Stimulated activated CD4-positive, alpha-beta T cell treated with anti-CD3 and anti-CD28 coated beads, TNF-alpha, amount 100 ng/mL, for 4 hours (primary cell): ENCODE measurements at regions not wholly inside any gene's neighbourhood (a gene's known extent, or its start where the extent isn't known, plus 50 kb on each side); places are given as distances from the start of the nearest gene placed in this dataset.
"Not testable (repeated sequence)": the region's sequence is repeated elsewhere in the genome, so short reads cannot be mapped to it uniquely, and the experiment has no call there.

Source experiments
- DNase-seq, 3 experiments: peaks; one replicate each; pipeline ENCODE4 v3.0.0-alpha.2; 2020; ENCODE audit warnings: low read depth in 3 of 3

GRCh38 chr18:70423120-70423519 is 134.3 kb downstream of the SOCS6 start:
- no peak for DNase-seq

GRCh38 chr18:70422391-70422965 is 133.6 kb downstream of the SOCS6 start:
- DNase-seq = no peak

DNA sequence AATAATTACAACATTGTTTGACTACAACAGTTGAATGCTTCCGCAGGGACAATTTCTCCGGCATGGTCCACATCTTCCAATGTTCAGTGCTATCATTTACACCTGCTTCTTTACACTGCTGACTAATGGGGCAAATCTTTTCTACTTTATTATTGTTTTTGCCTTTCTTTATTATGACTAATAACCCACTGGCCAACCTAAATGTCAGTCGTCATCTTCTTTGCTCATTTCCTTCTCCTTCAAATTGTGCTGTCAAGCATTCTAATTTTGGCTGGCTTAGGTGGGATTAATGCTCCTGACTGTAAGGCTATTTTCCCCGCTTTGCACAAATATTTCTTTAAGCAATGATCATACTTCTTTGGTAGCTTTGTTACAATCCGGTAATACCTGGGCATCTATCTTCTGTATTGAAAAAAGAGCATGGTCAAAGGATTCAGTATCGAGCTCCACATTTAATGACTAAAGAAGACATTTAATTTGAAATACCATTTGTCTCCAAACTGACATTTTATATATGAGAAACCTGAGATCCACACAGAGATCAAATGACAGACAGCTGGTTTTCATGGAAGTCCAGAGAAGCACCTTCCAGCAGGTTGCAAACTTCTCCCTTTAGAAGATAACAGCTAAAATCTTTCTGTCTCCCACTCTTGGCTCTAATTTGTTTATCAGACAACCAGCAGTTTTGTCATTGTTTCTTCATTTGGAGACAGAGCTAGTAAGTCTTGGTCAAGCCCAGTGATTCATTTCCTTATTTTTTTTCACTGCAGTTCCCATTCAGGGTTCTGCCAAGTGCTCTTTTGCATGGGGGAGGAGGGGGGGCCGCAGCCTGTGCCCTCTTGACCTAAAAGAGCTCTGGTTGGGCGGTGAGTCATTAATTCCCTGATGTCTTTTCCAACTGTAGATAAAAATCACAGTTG is 132.9 kb downstream of the SOCS6 start:
- no peak for DNase-seq

DNA sequence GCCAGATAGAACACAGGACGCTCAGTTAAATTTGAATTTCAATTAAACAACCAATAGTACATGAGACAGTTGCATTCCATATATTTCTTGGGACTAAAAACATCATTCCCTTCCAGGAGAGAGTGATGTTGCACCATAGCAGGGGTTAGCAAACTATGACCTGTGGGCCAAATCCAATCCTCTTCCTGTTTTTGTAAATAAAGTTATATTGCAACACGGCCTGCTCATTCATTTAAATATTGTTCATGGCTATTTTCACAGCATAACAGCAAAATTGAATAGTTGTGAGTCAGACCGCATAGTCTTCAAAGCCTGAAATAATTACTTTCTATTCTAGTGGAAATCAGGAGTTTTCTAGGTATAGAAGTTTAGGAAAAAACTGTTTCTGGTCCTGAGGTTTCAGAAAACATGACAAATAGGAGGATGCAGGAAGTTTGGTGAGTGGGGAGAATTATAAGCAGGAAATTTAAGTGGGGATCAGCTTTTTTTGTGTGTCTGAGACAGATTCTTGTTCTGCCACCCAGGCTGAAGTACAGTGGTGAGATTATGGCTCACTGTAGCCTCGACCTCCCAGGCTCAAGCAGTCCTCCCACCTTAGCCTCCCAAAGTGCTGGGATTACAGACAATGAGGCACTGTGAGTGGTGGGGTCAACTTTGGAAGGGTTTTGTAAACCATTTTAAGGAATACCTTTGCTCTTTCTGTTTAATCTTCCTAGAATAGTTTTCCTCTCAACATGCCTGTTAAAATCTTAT is 131.5 kb downstream of the SOCS6 start:
- no peak for DNase-seq

DNA sequence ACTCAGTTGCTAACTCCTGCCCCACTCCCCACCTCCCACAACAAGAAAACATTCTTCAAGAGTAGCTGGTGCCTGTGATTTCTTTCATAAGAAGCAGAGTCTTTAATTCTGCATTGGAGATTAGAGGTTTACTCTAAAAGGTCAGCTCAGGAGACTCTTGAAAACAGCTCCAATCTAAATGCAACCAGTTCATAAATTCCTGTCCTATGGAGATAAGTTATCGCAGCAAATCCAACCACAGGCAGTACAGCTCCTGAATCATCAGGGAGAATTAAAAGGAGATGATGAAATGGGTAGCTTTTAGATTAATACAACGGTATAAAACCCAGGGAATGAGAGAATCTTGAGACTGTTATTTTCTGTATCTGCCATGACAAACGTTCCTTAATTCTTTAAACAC is 130.7 kb downstream of the SOCS6 start:
- DNase-seq = no peak

- DNase-seq = no peak
Measured at GRCh38 chr18:70418546-70419311, 129.9 kb downstream of the SOCS6 start.

DNA sequence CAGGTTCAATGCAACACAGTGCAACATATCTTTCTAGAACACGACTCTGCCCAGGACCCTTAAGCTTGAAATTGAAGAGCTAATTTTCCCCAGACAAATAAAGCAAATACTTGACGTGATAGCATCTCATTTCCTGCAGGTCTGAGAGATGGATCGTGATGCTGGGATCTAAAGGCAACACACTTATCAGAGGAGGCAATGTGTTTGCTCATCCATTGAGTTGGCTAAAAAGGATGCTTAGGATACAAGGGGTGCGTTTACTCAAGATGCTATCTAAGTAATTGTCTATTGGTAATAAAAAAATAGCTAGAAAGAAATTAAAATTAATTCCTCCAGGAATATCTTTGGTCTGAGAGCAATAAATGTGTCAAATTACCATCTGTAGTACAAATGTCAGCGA is 129.0 kb downstream of the SOCS6 start:
- no peak for DNase-seq

DNA sequence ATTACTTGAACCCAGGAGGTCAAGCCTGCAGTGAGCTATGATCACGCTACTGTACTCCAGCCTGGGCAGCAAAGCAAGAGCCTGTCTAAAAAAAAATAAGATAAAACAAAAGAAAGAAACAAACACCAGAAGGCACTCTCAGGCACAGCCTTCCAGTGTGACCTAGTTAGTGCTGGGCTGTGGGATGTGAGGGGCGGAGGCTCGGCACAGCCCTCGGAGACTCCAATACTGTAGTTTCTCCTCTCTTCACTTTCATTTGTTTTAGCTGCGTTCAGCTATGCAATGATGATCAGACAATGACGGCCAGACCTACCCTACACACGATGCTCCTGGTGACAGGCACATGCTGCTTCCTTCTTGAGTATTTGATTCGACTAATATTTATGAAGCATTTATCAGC is 127.7 kb downstream of the SOCS6 start:
- DNase-seq = no peak

DNA sequence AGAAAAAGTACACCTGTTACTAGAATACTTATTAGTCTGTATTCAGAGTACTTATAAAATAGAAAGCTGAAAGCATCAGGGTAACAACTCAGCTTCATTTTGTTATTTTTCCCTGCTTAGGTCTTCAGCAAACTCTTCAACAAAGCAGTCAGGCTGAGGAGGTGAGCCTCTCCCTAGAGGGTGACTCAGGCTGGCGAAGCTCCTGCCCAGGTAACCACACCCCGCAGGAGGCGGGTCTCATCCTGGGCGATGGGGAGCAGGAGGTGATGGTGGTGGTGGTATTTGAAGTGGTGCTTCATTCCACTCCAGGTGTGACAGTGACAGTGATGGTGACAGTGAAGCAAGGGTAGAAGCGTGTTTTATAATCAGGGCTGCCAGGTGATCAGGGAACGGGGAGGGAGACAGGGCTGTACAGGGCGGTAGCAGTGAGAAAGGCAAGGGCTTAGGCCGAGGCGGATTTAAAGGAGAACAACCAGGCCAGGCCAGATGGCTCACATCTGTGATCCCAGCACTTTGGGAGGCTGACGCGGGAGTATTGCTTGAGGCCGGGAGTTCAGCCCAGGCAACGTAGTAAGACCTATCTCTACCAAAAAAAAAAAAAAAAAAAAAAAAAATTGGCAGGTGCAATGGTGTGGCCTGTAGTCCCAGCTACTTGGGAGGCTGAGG is 127.1 kb downstream of the SOCS6 start:
- DNase-seq = no peak

GRCh38 chr18:70414315-70414900 is 125.6 kb downstream of the SOCS6 start:
- no peak for DNase-seq

- DNase-seq = no peak
Measured at GRCh38 chr18:70413455-70413854, 124.6 kb downstream of the SOCS6 start.

DNA sequence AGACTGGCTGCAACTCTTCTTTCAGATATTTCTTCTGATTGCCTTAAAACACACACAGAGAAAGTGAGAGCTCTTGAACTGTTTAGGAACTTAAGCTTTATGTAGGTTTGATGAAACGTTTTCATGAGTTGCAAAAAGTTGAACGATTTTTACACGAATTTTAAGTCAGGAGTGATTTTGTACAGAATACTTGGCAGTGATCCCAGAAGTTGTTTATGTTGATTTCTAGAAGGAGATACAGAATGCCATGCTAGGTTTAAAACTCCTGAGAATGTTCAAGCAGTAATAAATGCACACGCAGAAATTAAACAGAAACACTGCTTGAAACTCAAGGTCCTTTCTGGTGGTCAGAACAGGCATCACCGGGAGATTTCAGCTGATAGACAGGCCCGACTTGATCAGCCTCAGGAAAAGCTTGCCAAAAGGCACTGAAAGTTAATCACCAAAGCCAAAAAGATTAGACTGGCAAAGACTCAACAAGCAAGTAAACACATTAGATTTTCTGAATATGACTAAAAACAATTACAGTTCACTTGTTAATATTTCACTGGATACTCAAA is 123.1 kb downstream of the SOCS6 start:
- DNase-seq = no peak

DNA sequence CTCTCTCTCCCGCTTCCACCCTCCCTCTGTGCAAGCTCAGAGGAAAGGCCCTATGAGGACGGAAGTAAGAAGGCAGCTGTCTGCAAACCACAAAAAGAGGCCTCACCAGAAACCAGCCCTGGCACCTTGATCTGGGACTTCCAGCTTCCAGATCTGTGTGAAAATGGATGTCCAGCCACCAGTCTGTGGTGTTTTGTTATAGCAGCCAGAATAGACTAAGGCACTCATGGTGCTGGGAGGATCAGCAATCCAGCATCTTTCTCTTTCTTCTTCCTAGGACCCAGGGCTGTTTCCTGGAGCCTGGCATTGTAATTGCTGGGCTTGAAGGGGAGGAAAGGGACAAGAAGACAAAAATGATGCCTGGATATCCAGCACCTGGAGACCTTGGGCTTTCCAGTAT is 122.5 kb downstream of the SOCS6 start:
- no peak for DNase-seq

- no peak for DNase-seq
Measured at GRCh38 chr18:70405052-70405451, 116.2 kb downstream of the SOCS6 start.

DNA sequence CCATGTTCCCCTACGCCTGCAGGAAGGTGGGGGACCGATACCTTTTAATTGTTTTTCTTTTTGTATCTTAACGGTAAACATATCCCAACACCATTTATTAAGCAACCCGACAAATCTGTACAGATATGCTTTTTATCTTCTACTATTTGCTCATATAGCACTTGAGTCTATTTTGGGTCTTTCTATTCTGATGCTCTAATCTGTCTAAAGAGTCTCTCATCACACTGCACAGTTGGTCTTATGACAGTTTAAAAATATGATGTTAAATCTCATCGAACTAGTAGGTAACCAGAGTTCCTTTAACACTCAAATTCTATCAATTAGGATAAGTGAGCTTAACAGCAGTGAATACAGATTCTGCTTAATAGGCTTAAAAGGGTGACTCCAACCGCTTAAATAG is 111.6 kb downstream of the SOCS6 start:
- no peak for DNase-seq

GRCh38 chr18:70398076-70398475 is 109.2 kb downstream of the SOCS6 start:
- DNase-seq = no peak

DNA sequence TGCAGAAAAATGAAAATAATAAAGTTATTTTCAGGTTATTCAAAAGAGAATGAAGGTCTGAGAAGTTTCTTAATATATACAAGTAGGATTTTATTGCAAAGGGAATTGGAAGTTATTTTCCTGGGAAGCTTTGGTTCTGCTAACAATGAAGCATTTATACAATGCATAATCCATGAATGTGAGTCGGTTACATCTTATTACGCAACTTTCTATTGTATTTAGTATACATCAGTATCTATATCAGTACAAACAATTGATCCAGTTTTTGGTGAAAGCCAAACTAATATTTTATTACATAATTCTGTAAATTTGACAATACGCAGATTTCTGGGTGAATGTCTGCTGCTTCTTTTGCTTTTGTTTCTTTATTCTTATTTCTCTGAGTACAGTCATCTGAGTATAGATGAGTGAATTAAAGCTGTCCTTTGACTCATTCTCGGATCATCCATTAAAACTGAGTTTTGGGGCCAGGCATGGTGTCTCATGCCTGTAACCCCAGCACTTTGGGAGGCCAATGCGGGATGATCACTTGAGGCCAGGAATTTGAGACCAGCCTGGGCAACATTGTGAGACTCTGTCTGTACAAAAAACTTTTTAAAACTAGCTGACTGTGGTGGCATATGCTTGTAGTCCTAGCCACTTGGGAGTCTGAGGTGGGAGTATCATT is 108.5 kb downstream of the SOCS6 start:
- no peak for DNase-seq

DNA sequence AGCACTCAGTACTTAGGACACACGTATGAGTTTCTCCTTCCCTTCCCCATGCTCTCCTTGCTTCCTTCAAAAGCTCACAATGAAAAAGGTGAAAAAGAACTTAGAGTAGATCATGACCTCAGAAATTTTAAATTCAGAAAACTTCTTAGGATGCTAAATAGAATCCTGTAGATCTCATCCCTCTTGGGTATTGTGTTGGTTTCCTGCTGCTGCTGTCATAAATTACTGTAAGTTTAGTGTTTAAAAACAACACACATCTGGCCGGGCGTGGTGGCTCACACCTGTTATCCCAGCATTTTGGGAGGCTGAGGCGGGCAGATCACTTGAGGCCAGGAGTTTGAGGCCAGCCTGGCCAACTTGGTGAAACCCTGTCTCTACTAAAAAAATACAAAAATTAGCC is 106.9 kb downstream of the SOCS6 start:
- not testable (repeated sequence) for DNase-seq

DNA sequence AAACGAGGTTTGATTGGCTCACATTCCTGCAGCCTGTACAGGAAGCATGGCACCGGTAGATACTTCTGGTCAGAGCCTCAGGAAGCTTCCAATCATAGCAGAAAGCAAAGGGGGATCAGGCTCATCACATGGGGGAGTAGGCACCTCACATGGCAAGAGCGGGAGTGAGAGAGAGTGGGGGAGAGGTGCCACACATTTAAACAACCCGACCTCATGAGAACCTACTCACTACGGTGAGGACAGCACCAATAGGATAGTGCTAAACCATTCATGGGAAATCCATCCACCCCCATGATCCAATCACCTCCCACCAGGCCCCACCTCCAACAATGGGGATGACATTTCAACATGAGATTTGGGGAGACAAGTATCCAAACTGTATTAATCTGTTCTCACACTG is 105.8 kb downstream of the SOCS6 start:
- no peak for DNase-seq
